A549 (cell line): ENCODE measurements at regions not wholly inside any gene's neighbourhood (a gene's known extent, or its start where the extent isn't known, plus 50 kb on each side); places are given as distances from the start of the nearest gene placed in this dataset.

Source experiments
- ATAC-seq, 2 experiments: fragments of 200-7000 bp in 1 of 2; fragments of >200 bp in 1 of 2; cut with Nextera tagmentation in 1 of 2; cut with Tn5 transposase in 1 of 2; 3 replicates each; pipeline versions ENCODE4 v1.8.0 to v1.9.1; 2018 to 2020; ENCODE audit warnings: mild to moderate bottlenecking in 1 of 2, moderate library complexity in 1 of 2
- CTCF ChIA-PET: fragments of 300-600 bp; sonication (Branson Sonifier 250); formaldehyde crosslinking; extraction: SDS; loops from one replicate; lab custom pipeline; 2021; ENCODE audit warnings: antibody characterized with exemption, inconsistent platforms; lab: Yijun Ruan, JAX
- POLR2A ChIA-PET: fragments of 350-600 bp; formaldehyde crosslinking; extraction: SDS; loops from one replicate; lab custom pipeline; 2021; ENCODE audit warnings: antibody characterized with exemption, inconsistent platforms; lab: Yijun Ruan, JAX
- DNase-seq, 2 experiments: peaks; one replicate each; pipeline versions ENCODE4 v3.0.0 to v3.0.0-alpha.2; 2011 to 2016; ENCODE audit warnings: low read depth in 1 of 2, low spot score in 1 of 2
- FAIRE-seq: peaks from 2 replicates; lab custom pipeline; 2011; peaks lifted over from hg19 to GRCh38; lab: Jason Lieb, UNC
- H3K27ac ChIP-seq, 2 experiments: fragments of >200 bp; sonication (Bioruptor Twin); formaldehyde crosslinking; 3 replicates each; pipeline ENCODE4 v1.5.1; 2016 to 2017
- H3K4me1 ChIP-seq: fragments of >200 bp; sonication (Bioruptor Twin); formaldehyde crosslinking; 3 replicates; pipeline ENCODE4 v1.6.1; 2016
- H3K4me2 ChIP-seq: fragments of >200 bp; sonication (Bioruptor Twin); formaldehyde crosslinking; 3 replicates; pipeline ENCODE4 v1.6.1; 2016
- H3K4me3 ChIP-seq: fragments of >200 bp; sonication (Bioruptor Twin); formaldehyde crosslinking; 3 replicates; pipeline ENCODE4 v1.5.1; 2016
- H3K9me3 ChIP-seq: fragments of >200 bp; sonication (Bioruptor Twin); formaldehyde crosslinking; 3 replicates; pipeline ENCODE4 v1.6.1; 2016
- BHLHE40 ChIP-seq: IDR thresholded peaks from 2 replicates; pipeline ENCODE4 v1.6.1; 2012; ENCODE audit warnings: low read depth, low read length, inconsistent platforms
- CEBPB ChIP-seq, 2 experiments: fragments of >200 bp in 1 of 2; sonication (Bioruptor Twin) in 1 of 2; formaldehyde crosslinking in 1 of 2; IDR thresholded peaks; 2 replicates each; pipeline ENCODE4 v1.6.1; 2012 to 2016
- CHD2 ChIP-seq: fragments of 150-350 bp; IDR thresholded peaks from 2 replicates; pipeline ENCODE4 v1.6.1; 2014; ENCODE audit warnings: low read length; ENCODE audit not compliant: partially characterized antibody
- CTCF ChIP-seq: fragments of >200 bp; sonication (Bioruptor Twin); formaldehyde crosslinking; IDR thresholded peaks from 3 replicates; pipeline ENCODE4 v1.5.1; 2016
- E2F6 ChIP-seq: IDR thresholded peaks from 2 replicates; pipeline ENCODE4 v1.6.1; 2012; ENCODE audit warnings: low read depth, borderline replicate concordance
- EHMT2 ChIP-seq: fragments of 200-600 bp; sonication (generic); IDR thresholded peaks from 2 replicates; pipeline ENCODE4 v1.6.1; 2016; ENCODE audit warnings: antibody characterized with exemption, low read depth, mild to moderate bottlenecking, moderate library complexity
- ESRRA ChIP-seq: fragments of 150-350 bp; IDR thresholded peaks from 2 replicates; pipeline ENCODE4 v1.6.1; 2014; ENCODE audit warnings: mild to moderate bottlenecking, low read length, borderline replicate concordance
- FOSL2 ChIP-seq, 2 experiments: fragments of 450-650 bp in 1 of 2; fragments of >200 bp in 1 of 2; sonication (Bioruptor Twin) in 1 of 2; formaldehyde crosslinking; IDR thresholded peaks; 2 replicates each; pipeline versions ENCODE4 v1.5.0 to v1.6.1; 2016 to 2020; ENCODE audit warnings: mild to moderate bottlenecking in 1 of 2, moderate library complexity in 1 of 2
- GATA3 ChIP-seq: IDR thresholded peaks from 2 replicates; pipeline ENCODE4 v1.6.1; 2012; ENCODE audit warnings: borderline replicate concordance
- HES2 ChIP-seq: fragments of >200 bp; sonication (Bioruptor Twin); formaldehyde crosslinking; IDR thresholded peaks from 2 replicates; pipeline ENCODE4 v1.6.1; 2016
- HMGXB4 ChIP-seq: fragments of 250-450 bp; sonication (Bioruptor Pico); IDR thresholded peaks from 2 replicates; pipeline ENCODE4 v1.5.0; 2021; ENCODE audit warnings: mild to moderate bottlenecking, moderate library complexity, borderline replicate concordance
- HOXA7 ChIP-seq: fragments of 250-450 bp; sonication (Bioruptor Pico); IDR thresholded peaks from 2 replicates; pipeline ENCODE4 v1.5.0; 2020; ENCODE audit warnings: mild to moderate bottlenecking, moderate library complexity
- HOXB13 ChIP-seq: fragments of 250-450 bp; sonication (Bioruptor Pico); IDR thresholded peaks from 2 replicates; pipeline ENCODE4 v1.5.0; 2020; ENCODE audit warnings: low read depth, mild to moderate bottlenecking, moderate library complexity
- JUN ChIP-seq, 2 experiments: fragments of >200 bp; sonication (Bioruptor Twin); formaldehyde crosslinking; IDR thresholded peaks; 2 replicates in 1 of 2; 3 replicates in 1 of 2; pipeline ENCODE4 v1.6.1; 2016 to 2017
- JUNB ChIP-seq: fragments of >200 bp; sonication (Bioruptor Twin); formaldehyde crosslinking; IDR thresholded peaks from 2 replicates; pipeline ENCODE4 v1.6.1; 2016
- KDM5A ChIP-seq: fragments of 200-600 bp; sonication (generic); IDR thresholded peaks from 2 replicates; pipeline ENCODE4 v1.6.1; 2016; ENCODE audit warnings: antibody characterized with exemption, mild to moderate bottlenecking
- MAX ChIP-seq: IDR thresholded peaks from 2 replicates; pipeline ENCODE4 v1.6.1; 2012
- MAZ ChIP-seq: fragments of 150-350 bp; IDR thresholded peaks from 2 replicates; pipeline ENCODE4 v1.6.1; 2014; ENCODE audit warnings: antibody characterized with exemption, low read depth, low read length, borderline replicate concordance
- NPAS2 ChIP-seq: fragments of 250-450 bp; sonication (Bioruptor Pico); IDR thresholded peaks from 2 replicates; pipeline ENCODE4 v1.8.0; 2022; ENCODE audit warnings: mild to moderate bottlenecking, moderate library complexity, borderline replicate concordance
- NR3C1 ChIP-seq: fragments of >200 bp; sonication (Bioruptor Twin); formaldehyde crosslinking; IDR thresholded peaks from 3 replicates; pipeline ENCODE4 v1.6.1; 2017
- PBX3 ChIP-seq: IDR thresholded peaks from 2 replicates; pipeline ENCODE4 v1.6.1; 2012
- POLR2AphosphoS2 ChIP-seq: conservative IDR thresholded peaks from 2 replicates; pipeline ENCODE4 v1.6.1; 2012; ENCODE audit warnings: low read length, improper control_type of control experiment, inconsistent platforms
- RAD21 ChIP-seq, 2 experiments: fragments of >200 bp in 1 of 2; sonication (Bioruptor Twin) in 1 of 2; formaldehyde crosslinking in 1 of 2; IDR thresholded peaks in 1 of 2; conservative IDR thresholded peaks in 1 of 2; 2 replicates in 1 of 2; 3 replicates in 1 of 2; pipeline ENCODE4 v1.6.1; 2012 to 2018; ENCODE audit warnings: inconsistent platforms in 1 of 2
- RARB ChIP-seq: fragments of 250-450 bp; sonication (Bioruptor Pico); IDR thresholded peaks from 2 replicates; pipeline ENCODE4 v1.8.0; 2021; ENCODE audit warnings: mild to moderate bottlenecking, moderate library complexity
- RNF2 ChIP-seq: fragments of 200-600 bp; sonication (generic); IDR thresholded peaks from 2 replicates; pipeline ENCODE4 v1.6.1; 2016; ENCODE audit warnings: low read depth, mild to moderate bottlenecking, antibody characterized with exemption, moderate library complexity, borderline replicate concordance
- SMC3 ChIP-seq: fragments of >200 bp; sonication (Bioruptor Twin); formaldehyde crosslinking; IDR thresholded peaks from 3 replicates; pipeline ENCODE4 v1.6.1; 2018; ENCODE audit warnings: inconsistent platforms
- ZFP36 ChIP-seq: fragments of 450-650 bp; IDR thresholded peaks from 2 replicates; pipeline ENCODE4 v1.6.1; 2014; ENCODE audit warnings: borderline replicate concordance; ENCODE audit not compliant: partially characterized antibody
- ZNF302 ChIP-seq: fragments of 250-450 bp; sonication (Bioruptor Pico); IDR thresholded peaks from 2 replicates; pipeline ENCODE4 v1.9.0; 2021; ENCODE audit warnings: inconsistent platforms, mild to moderate bottlenecking, moderate library complexity
- WGBS: methylation state at CpG from one replicate; pipeline ENCODE4 v1.1.6; 2017; ENCODE audit errors: missing lambda C conversion rate; 5-methylcytosine and 5-hydroxymethylcytosine counted together

GRCh38 chr1:209248649-209249279 lies 334.8 kb upstream of the CAMK1G start:
- ATAC-seq (peak; percentile 84 to 91; a peak in 5 of 6 replicates), DNase-seq (peak; percentile 64 to 66), FAIRE-seq (peak; percentile 70)
- Histone ChIP-seq H3K27ac (peak overlapping the region in 1 of 2 experiments; percentile 14; a peak in 1 of 6 replicates), H3K4me3 (no peak overlapping the region), H3K4me1 (peaks cover 11% of the 10 kb centered on the region; the same call in 1 of the 3 replicates), H3K4me2 (no peak overlapping the region), H3K9me3 (no peaks in the 10 kb centered on the region)
- TF ChIP-seq SMC3 (peak; percentile 78), CHD2 (no peak), JUNB (no peak), ZNF302 (CRISPR knock-in tag) (no peak), PBX3 (no peak), CTCF (peak; percentile 89), POLR2AphosphoS2 (no peak), RAD21 (conservative IDR thresholded peaks at IDR 0.05 in 1 of 2, IDR thresholded peaks at IDR 0.05 in 1 of 2) (peak; percentile 81 to 86), FOSL2 (IDR thresholded peaks at IDR 0.05) (no peak), FOSL2 (CRISPR knock-in tag; IDR thresholded peaks at IDR 0.05) (no peak), JUN (IDR thresholded peaks at IDR 0.05) (no peak), HOXA7 (no peak), ESRRA (no peak), HES2 (no peak), NR3C1 (no peak), HOXB13 (no peak), BHLHE40 (no peak), GATA3 (no peak), CEBPB (IDR thresholded peaks at IDR 0.05) (no peak), E2F6 (no peak), ZFP36 (no peak)
- WGBS: 18% methylated on average over 6 of the region's 6 CpGs
- ChIA-PET POLR2A (no interaction called here), CTCF (interaction anchor here (0.7 to 4.7 kb wide), 38 partner anchors 9 to 1223 kb away, joined by 3 to 28 read pairs (median 4); no protein-coding TSS in a partner anchor)

GRCh38 chr1:209249280-209249670 lies 334.2 kb upstream of the CAMK1G start:
- POLR2A ChIA-PET: no interaction called here
- peak overlapping the region in 1 of 2 experiments; percentile 14; a peak in 2 of 6 replicates for H3K27ac ChIP-seq
- DNase-seq (no peak), FAIRE-seq (no peak), ATAC-seq (no peak; a peak in 1 of 6 replicates)
- no peaks in the 10 kb centered on the region for H3K9me3 ChIP-seq
- H3K4me2 ChIP-seq: no peak overlapping the region
- WGBS: 8% methylated on average over 2 of the region's 2 CpGs
- peaks cover 11% of the 10 kb centered on the region; the same call in 1 of the 3 replicates for H3K4me1 ChIP-seq
- CTCF ChIA-PET: interaction anchor here (0.7 to 4.7 kb wide), 36 partner anchors 9 to 1224 kb away, joined by 3 to 28 read pairs (median 4); no protein-coding TSS in a partner anchor
- H3K4me3 ChIP-seq: no peak overlapping the region
- no peak for TF ChIP-seq HMGXB4
- no peak for TF ChIP-seq KDM5A
- TF ChIP-seq E2F6: no peak
- no peak for TF ChIP-seq ESRRA
- TF ChIP-seq CTCF: no peak
- no peak for TF ChIP-seq NPAS2 (CRISPR knock-in tag)
- no peak for TF ChIP-seq RNF2
- TF ChIP-seq GATA3: no peak
- no peak for TF ChIP-seq ZFP36
- TF ChIP-seq RARB: no peak
- TF ChIP-seq MAX: no peak
- TF ChIP-seq MAZ: no peak
- TF ChIP-seq CEBPB (IDR thresholded peaks at IDR 0.05): no peak
- TF ChIP-seq EHMT2: no peak
